IMR-90 (cell line): ENCODE measurements at regions not wholly inside any gene's neighbourhood (a gene's known extent, or its start where the extent isn't known, plus 50 kb on each side); places are given as distances from the start of the nearest gene placed in this dataset.

Source experiments
- ATAC-seq: fragments of 200-7000 bp; cut with Tn5 transposase; 2 replicates; pipeline ENCODE4 v1.9.1; 2020; ENCODE audit warnings: low read depth, mild to moderate bottlenecking, moderate library complexity
- BruUV-seq: library from RNA; stranded (reverse); fragments of 400-500 nt; replicated peaks from 2 replicates; lab custom pipeline; 2021; lab: Mats Ljungman, UMichigan
- CTCF ChIA-PET: fragments of 300-600 bp; formaldehyde crosslinking; extraction: SDS; loops from one replicate; lab custom pipeline; 2021; ENCODE audit warnings: antibody characterized with exemption; lab: Yijun Ruan, JAX
- POLR2A ChIA-PET: fragments of 300-600 bp; sonication (Branson Sonifier 250); formaldehyde crosslinking; loops from one replicate; lab custom pipeline; 2022; ENCODE audit warnings: antibody characterized with exemption; ENCODE audit not compliant: unreplicated experiment; lab: Charles Lee
- DNase-seq: peaks from one replicate; pipeline ENCODE4 v3.0.0; 2013
- H2AFZ ChIP-seq: replicated peaks from 2 replicates; pipeline ENCODE3; 2013; ENCODE audit warnings: low read length, mild to moderate bottlenecking; ENCODE audit not compliant: poor library complexity
- H2AK5ac ChIP-seq: 2 replicates; pipeline ENCODE4 v1.6.1; 2013; ENCODE audit warnings: low read depth, low read length, inconsistent platforms
- H2AK9ac ChIP-seq: replicated peaks from 2 replicates; pipeline ENCODE3; 2013; ENCODE audit warnings: mild to moderate bottlenecking, low read depth, low read length, moderate library complexity; ENCODE audit not compliant: poor library complexity
- H2BK120ac ChIP-seq: 2 replicates; pipeline ENCODE4 v1.6.1; 2013; ENCODE audit warnings: low read depth, low read length, inconsistent platforms
- H2BK15ac ChIP-seq: 3 replicates; pipeline ENCODE4 v1.6.1; 2013; ENCODE audit warnings: low read depth, low read length, inconsistent platforms
- H2BK20ac ChIP-seq: 2 replicates; pipeline ENCODE4 v1.6.1; 2013; ENCODE audit warnings: low read depth, mild to moderate bottlenecking, inconsistent platforms, low read length, moderate library complexity
- H2BK5ac ChIP-seq: 2 replicates; pipeline ENCODE4 v1.6.1; 2013; ENCODE audit warnings: mild to moderate bottlenecking, low read depth, low read length, inconsistent platforms; ENCODE audit not compliant: poor library complexity, severe bottlenecking
- H3K14ac ChIP-seq: replicated peaks from 2 replicates; pipeline ENCODE4 v1.6.1; 2013; ENCODE audit warnings: low read depth, low read length, inconsistent platforms
- H3K18ac ChIP-seq: 2 replicates; pipeline ENCODE4 v1.6.1; 2013; ENCODE audit warnings: low read depth, low read length, control low read depth
- H3K23ac ChIP-seq: 2 replicates; pipeline ENCODE4 v1.6.1; 2013; ENCODE audit warnings: low read depth, low read length, inconsistent platforms
- H3K27ac ChIP-seq: 2 replicates; pipeline ENCODE4 v1.5.1; 2013; ENCODE audit warnings: mild to moderate bottlenecking, control low read depth, low read length; ENCODE audit not compliant: insufficient read depth
- H3K27me3 ChIP-seq: 2 replicates; pipeline ENCODE4 v1.6.1; 2013; ENCODE audit warnings: low read length; ENCODE audit not compliant: control insufficient read depth, insufficient read depth
- H3K36me3 ChIP-seq: 2 replicates; pipeline ENCODE4 v1.6.1; 2013; ENCODE audit warnings: low read length, mixed read lengths; ENCODE audit not compliant: control insufficient read depth, insufficient read depth
- H3K4ac ChIP-seq: 2 replicates; pipeline ENCODE4 v1.6.1; 2013; ENCODE audit warnings: low read depth, low read length, inconsistent platforms
- H3K4me1 ChIP-seq: 2 replicates; pipeline ENCODE4 v1.6.1; 2013; ENCODE audit warnings: low read length, mixed read lengths; ENCODE audit not compliant: control insufficient read depth, insufficient read depth
- H3K4me2 ChIP-seq: 2 replicates; pipeline ENCODE4 v1.6.1; 2013; ENCODE audit warnings: low read depth, mild to moderate bottlenecking, control low read depth, low read length, moderate library complexity
- H3K4me3 ChIP-seq: 2 replicates; pipeline ENCODE4 v1.5.1; 2013; ENCODE audit warnings: low read depth, mild to moderate bottlenecking, control low read depth, low read length, moderate library complexity; ENCODE audit not compliant: insufficient read depth
- H3K56ac ChIP-seq: 2 replicates; pipeline ENCODE4 v1.6.1; 2013; ENCODE audit warnings: low read length, inconsistent platforms; ENCODE audit not compliant: insufficient read depth; ENCODE audit errors: extremely low read depth
- H3K79me1 ChIP-seq, 2 experiments: 2 replicates each; pipeline ENCODE4 v1.6.1; 2013; ENCODE audit warnings: low read length in 2 of 2, inconsistent platforms in 1 of 2, low read depth in 1 of 2
- H3K9ac ChIP-seq: 2 replicates; pipeline ENCODE4 v1.6.1; 2013; ENCODE audit warnings: low read depth, low read length, control low read depth
- H3K9me1 ChIP-seq: 2 replicates; pipeline ENCODE4 v1.6.1; 2013; ENCODE audit warnings: low read length, inconsistent platforms; ENCODE audit not compliant: insufficient read depth
- H3K9me3 ChIP-seq: 2 replicates; pipeline ENCODE4 v1.6.1; 2013; ENCODE audit warnings: low read length; ENCODE audit not compliant: control insufficient read depth, insufficient read depth
- H4K20me1 ChIP-seq: 2 replicates; pipeline ENCODE4 v1.6.1; 2013; ENCODE audit warnings: low read length, inconsistent platforms; ENCODE audit not compliant: insufficient read depth
- H4K5ac ChIP-seq: 2 replicates; pipeline ENCODE4 v1.6.1; 2013; ENCODE audit warnings: mild to moderate bottlenecking, low read depth, low read length, control low read depth
- H4K8ac ChIP-seq, 2 experiments: 2 replicates each; pipeline ENCODE4 v1.6.1; 2013; ENCODE audit warnings: low read depth in 2 of 2, low read length in 2 of 2, control low read depth in 1 of 2, inconsistent platforms in 1 of 2
- H4K91ac ChIP-seq: 2 replicates; pipeline ENCODE4 v1.6.1; 2013; ENCODE audit warnings: low read depth, low read length, inconsistent platforms; ENCODE audit not compliant: insufficient read depth
- CEBPB ChIP-seq: IDR thresholded peaks from 2 replicates; pipeline ENCODE4 v1.6.1; 2012; ENCODE audit warnings: low read depth, low read length, improper control_type of control experiment
- CTCF ChIP-seq: conservative IDR thresholded peaks from 2 replicates; pipeline ENCODE4 v1.5.1; 2012; ENCODE audit warnings: mild to moderate bottlenecking, low read depth, low read length, improper control_type of control experiment
- RFX5 ChIP-seq: IDR thresholded peaks from 2 replicates; pipeline ENCODE4 v1.8.0; 2012; ENCODE audit warnings: low read depth, mild to moderate bottlenecking, low read length, moderate library complexity
- SMC3 ChIP-seq: fragments of 150-350 bp; IDR thresholded peaks from 2 replicates; pipeline ENCODE4 v1.6.1; 2016; ENCODE audit warnings: low read depth, mild to moderate bottlenecking, antibody characterized with exemption, low read length, moderate library complexity
- USF2 ChIP-seq: fragments of 150-350 bp; IDR thresholded peaks from 2 replicates; pipeline ENCODE4 v1.6.1; 2017; ENCODE audit warnings: mild to moderate bottlenecking, antibody characterized with exemption, low read length, low read depth
- WGBS, 2 experiments: methylation state at CpG; one replicate each; pipeline versions ENCODE4 v1.1.5 to v1.1.7; 2013; ENCODE audit warnings: missing lambda C conversion rate in 2 of 2; ENCODE audit not compliant: insufficient read length in 1 of 2; ENCODE audit errors: extremely low coverage in 2 of 2; 5-methylcytosine and 5-hydroxymethylcytosine counted together
- dilution Hi-C: fragments of 300-500 bp; cut with HindIII; formaldehyde crosslinking; loops from one replicate; pipeline ENCODE4 v1.14.3; 2018; ENCODE audit warnings: low sequenced_read_pairs; ENCODE audit not compliant: unreplicated experiment
- in situ Hi-C: fragments of 300-500 bp; cut with MboI; formaldehyde crosslinking; loops from 3 replicates; pipeline ENCODE4 v1.14.3; 2019; ENCODE audit warnings: low sequenced_read_pairs, inconsistent platforms, mixed read lengths
- intact Hi-C: fragments of 100-400 bp; cut with micrococcal nuclease; formaldehyde crosslinking; loops from 2 replicates; pipeline ENCODE4 v1.10.0; 2022

GRCh38 chr5:25091921-25092320, 447.1 kb upstream of the CDH10 start:
- Histone ChIP-seq H2BK15ac (no peak overlapping the region), H4K8ac (no peak overlapping the region), H3K36me3 (no peaks in the 10 kb centered on the region), H2BK120ac (no peak overlapping the region), H3K4me3 (no peak overlapping the region), H3K9me3 (peaks cover 6% of the 10 kb centered on the region), H3K4me2 (no peak overlapping the region), H2BK5ac (no peak overlapping the region), H3K9ac (no peak overlapping the region), H2AK5ac (no peak overlapping the region), H3K4ac (no peak overlapping the region), H3K23ac (no peak overlapping the region), H3K18ac (no peak overlapping the region), H3K56ac (no peak overlapping the region), H3K4me1 (no peaks in the 10 kb centered on the region), H4K5ac (no peak overlapping the region), H3K27me3 (no peaks in the 10 kb centered on the region), H3K14ac (no peak overlapping the region), H2AFZ (no peak overlapping the region), H3K9me1 (no peaks in the 10 kb centered on the region), H4K91ac (no peak overlapping the region), H3K27ac (no peak overlapping the region), H3K79me1 (no peaks in the 10 kb centered on the region), H2AK9ac (no peak overlapping the region), H4K20me1 (no peaks in the 10 kb centered on the region), H2BK20ac (no peak overlapping the region)
- dilution Hi-C loops (no loop called here), in situ Hi-C loops (no loop called here), intact Hi-C loops (no loop called here)
- ATAC-seq (no peak), DNase-seq (no peak)
- no TSS peak for BruUV-seq
- CTCF ChIA-PET = no interaction called here
- WGBS, 2 experiments = no CpG with 5 or more reads among the region's 3 CpGs
- POLR2A ChIA-PET = no interaction called here
- no peak for TF ChIP-seq SMC3
- no peak for TF ChIP-seq CTCF
- TF ChIP-seq CEBPB = no peak
- TF ChIP-seq RFX5 = no peak
- TF ChIP-seq USF2 = no peak
